Transverse colon (tissue), 3 donors: ENCODE measurements at regions not wholly inside any gene's neighbourhood (a gene's known extent, or its start where the extent isn't known, plus 50 kb on each side); places are given as distances from the start of the nearest gene placed in this dataset.

Experiments used
- CTCF ChIP-seq, 5 experiments: fragments of 200-600 bp in 3 of 5; fragments of 450-650 bp in 2 of 5; sonication (generic) in 3 of 5; IDR thresholded peaks; 1 replicate in 2 of 5; 2 replicates in 3 of 5; pipeline ENCODE4 v1.5.1; 2016 to 2017; ENCODE audit warnings: antibody characterized with exemption in 5 of 5, inconsistent platforms in 3 of 5, mild to moderate bottlenecking in 2 of 5, moderate library complexity in 1 of 5
- POLR2A ChIP-seq: fragments of 450-650 bp; IDR thresholded peaks from one replicate; pipeline ENCODE4 v1.6.1; 2016; ENCODE audit warnings: antibody characterized with exemption, mild to moderate bottlenecking, moderate library complexity

GRCh38 chr5:106076655-106077054, 1594.1 kb downstream of the EFNA5 start:
- TF ChIP-seq POLR2A (no peak), CTCF (IDR thresholded peaks at IDR 0.05) (no peak)
